Cardiac fibroblast (primary cell): ENCODE measurements at regions not wholly inside any gene's neighbourhood (a gene's known extent, or its start where the extent isn't known, plus 50 kb on each side); places are given as distances from the start of the nearest gene placed in this dataset.

ENCODE experiments used
- DNase-seq, 2 donors: peaks; one replicate each; pipeline versions ENCODE4 v3.0.0 to v3.0.0-alpha.2; 2010; ENCODE audit warnings: low read depth in 2 of 2
- H3K4me3 ChIP-seq, 2 donors: replicated peaks in 1 of 2; 1 replicate in 1 of 2; 2 replicates in 1 of 2; pipeline ENCODE4 v1.5.1; 2011; ENCODE audit warnings: low read depth in 2 of 2, low read length in 2 of 2, mild to moderate bottlenecking in 2 of 2, moderate library complexity in 1 of 2
- CTCF ChIP-seq: IDR thresholded peaks from one replicate; pipeline ENCODE4 v1.5.1; 2011; ENCODE audit warnings: low read depth, mild to moderate bottlenecking, low read length, inconsistent platforms

DNA sequence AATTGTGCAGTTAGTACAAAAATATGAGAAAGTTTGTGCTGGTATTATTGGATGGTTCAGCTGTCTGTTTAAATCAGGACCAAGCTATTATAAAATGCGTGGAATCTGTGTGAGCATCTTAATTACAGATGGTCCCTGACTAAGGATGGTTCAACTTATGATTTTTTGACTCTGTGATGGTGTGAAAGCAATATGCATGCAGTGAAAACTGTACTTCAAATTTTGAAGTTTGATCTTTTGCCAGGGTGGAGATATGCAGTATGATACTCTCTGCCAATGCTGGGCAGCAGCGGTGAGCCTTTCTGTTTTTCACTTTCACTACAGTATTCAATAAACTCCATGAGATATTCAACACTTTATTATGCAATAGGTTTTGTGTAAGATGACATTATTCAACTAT is 189.3 kb downstream of the CHST1 start:
- TF ChIP-seq CTCF: no peak
- H3K4me3 ChIP-seq: no peak overlapping the region
- DNase-seq: no peak

DNA sequence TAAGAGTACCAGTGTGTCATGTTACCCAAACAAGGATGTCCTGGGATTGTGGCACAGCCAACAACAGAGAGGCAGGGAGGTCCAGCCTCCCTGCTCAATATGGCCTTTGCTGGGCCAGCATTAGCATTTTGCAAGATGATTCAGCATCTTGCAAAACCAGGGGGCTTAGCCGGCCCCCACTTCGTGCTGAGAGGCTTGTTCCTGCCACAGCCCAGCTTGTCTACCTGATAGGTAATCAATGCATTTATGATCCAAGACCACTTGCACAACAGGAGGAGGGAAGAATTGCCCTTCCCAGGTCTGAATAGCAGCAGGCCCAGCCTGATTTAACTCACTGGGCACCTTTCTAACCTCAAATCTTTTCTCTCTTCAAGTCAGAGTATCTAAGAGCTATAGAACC is 189.0 kb upstream of the SYT13 start:
- no peak for DNase-seq
- TF ChIP-seq CTCF: no peak
- H3K4me3 ChIP-seq: no peak overlapping the region

GRCh38 chr11:45473341-45473895 is 187.3 kb upstream of the SYT13 start:
- H3K4me3 ChIP-seq: no peak overlapping the region
- no peak for TF ChIP-seq CTCF
- no peak for DNase-seq

DNA sequence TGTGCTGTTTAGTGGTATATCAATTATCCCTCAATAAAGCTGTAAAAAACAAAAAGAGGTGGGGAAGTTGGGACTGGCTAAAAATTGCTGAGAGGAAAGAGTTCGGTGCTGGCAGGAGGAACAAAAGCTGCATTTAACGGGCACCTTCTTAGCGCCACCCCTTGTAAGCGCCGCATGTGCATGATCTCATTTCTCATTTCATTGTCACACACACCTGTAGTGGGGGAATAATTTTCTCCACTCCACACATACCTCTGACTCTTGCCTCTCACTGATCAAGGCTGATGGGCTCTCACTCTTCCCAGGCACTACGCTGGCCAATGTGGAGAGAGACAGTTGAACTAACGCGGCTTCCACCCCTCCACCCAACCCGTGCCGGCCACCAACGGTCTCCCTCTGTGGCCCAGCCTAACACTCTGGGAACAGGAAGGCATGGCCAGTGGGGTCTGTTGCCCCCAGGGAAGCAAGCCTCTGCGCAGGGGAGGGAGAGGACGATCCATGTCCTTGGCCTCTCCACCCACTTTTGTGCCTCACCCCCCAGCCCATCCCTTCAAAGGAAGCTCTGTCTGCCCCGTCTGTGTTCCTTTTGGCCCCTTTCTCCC is 186.7 kb upstream of the SYT13 start:
- TF ChIP-seq CTCF: no peak
- no peak for DNase-seq
- no peak overlapping the region for H3K4me3 ChIP-seq

DNA sequence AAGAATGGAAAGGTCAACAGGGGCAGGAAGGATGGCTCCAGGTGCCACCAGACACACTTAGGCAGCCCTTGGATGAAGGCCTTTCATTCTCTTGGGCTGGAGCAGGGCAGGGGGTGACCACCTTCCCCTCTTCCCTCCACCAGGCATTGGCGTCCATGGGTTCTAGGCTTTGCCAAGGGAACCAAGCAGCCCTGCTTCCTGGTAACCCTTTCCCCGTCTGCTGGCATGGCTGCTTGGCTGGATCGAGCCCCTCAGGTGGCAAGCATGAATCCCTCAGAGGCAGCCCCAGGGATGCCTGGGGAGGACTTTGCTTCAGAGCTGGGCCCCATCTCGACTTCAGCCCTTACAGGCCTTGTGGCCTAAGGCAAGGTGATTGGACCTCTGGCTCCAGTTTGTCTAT is 185.1 kb upstream of the SYT13 start:
- no peak for TF ChIP-seq CTCF
- no peak for DNase-seq
- no peak overlapping the region for H3K4me3 ChIP-seq

- peak in 1 of 2 donors; percentile 61 for DNase-seq
- TF ChIP-seq CTCF: no peak
Observed at GRCh38 chr11:45470794-45471167, 184.6 kb upstream of the SYT13 start.

More at GRCh38 chr11:45470794-45471167, 184.6 kb upstream of the SYT13 start:
- H3K4me3 ChIP-seq: no peak overlapping the region
